ENCODE measurements at regions not wholly inside any gene's neighbourhood (a gene's known extent, or its start where the extent isn't known, plus 50 kb on each side); places are given as distances from the start of the nearest gene placed in this dataset.

DNA sequence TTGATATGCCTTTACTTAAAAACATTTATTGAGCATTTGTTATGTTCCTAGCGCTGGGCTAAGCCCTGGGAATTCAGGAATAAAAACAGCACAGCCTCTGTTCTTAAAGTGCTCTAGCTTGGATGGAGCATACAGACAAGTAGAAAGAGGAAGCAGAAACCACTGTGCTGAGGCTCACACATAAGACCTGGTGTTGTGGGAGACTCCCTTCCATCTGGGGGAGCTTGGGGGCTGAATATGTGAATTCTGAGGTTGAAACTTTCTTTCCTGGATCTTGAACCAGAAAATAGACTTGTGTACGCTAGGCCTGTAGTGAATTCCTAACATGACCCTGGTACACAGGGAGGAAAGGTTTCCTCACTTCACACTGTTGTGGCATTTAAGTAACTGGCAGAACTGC is 209.9 kb downstream of the ZNF326 start:
- TF ChIP-seq, protein P1, sequence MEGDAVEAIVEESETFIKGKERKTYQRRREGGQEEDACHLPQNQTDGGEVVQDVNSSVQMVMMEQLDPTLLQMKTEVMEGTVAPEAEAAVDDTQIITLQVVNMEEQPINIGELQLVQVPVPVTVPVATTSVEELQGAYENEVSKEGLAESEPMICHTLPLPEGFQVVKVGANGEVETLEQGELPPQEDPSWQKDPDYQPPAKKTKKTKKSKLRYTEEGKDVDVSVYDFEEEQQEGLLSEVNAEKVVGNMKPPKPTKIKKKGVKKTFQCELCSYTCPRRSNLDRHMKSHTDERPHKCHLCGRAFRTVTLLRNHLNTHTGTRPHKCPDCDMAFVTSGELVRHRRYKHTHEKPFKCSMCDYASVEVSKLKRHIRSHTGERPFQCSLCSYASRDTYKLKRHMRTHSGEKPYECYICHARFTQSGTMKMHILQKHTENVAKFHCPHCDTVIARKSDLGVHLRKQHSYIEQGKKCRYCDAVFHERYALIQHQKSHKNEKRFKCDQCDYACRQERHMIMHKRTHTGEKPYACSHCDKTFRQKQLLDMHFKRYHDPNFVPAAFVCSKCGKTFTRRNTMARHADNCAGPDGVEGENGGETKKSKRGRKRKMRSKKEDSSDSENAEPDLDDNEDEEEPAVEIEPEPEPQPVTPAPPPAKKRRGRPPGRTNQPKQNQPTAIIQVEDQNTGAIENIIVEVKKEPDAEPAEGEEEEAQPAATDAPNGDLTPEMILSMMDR (IDR thresholded peaks at IDR 0.05 in 4 of 5, conservative IDR thresholded peaks at IDR 0.05 in 1 of 5), result no peak
- TF ChIP-seq POLR2A (IDR thresholded peaks at IDR 0.05), result no peak
